ENCODE measurements at regions not wholly inside any gene's neighbourhood (a gene's known extent, or its start where the extent isn't known, plus 50 kb on each side); places are given as distances from the start of the nearest gene placed in this dataset.

- Histone ChIP-seq H3K27me3 (ENCODE audit: insufficient read depth, low read length) (peaks cover 21% of the 10 kb centered on the region; the same call in 1 of the 2 replicates), H3K36me3 (ENCODE audit: insufficient read depth, low read length) (no peaks in the 10 kb centered on the region), H3K4me1 (ENCODE audit: control insufficient read depth, insufficient read depth, low read length, unreplicated experiment) (no peaks in the 10 kb centered on the region), H3K27ac (ENCODE audit: low read depth, low read length) (no peak overlapping the region), H3K79me2 (ENCODE audit: control insufficient read depth, insufficient read depth, low read length, unreplicated experiment) (no peaks in the 10 kb centered on the region), H2AFZ (ENCODE audit: low read length, unreplicated experiment) (no peak overlapping the region), H3K4me3 (ENCODE audit: low read depth, low read length) (no peak overlapping the region)
Observed at GRCh38 chr14:104364830-104365229, 214.7 kb upstream of the C14orf180 start.

DNA sequence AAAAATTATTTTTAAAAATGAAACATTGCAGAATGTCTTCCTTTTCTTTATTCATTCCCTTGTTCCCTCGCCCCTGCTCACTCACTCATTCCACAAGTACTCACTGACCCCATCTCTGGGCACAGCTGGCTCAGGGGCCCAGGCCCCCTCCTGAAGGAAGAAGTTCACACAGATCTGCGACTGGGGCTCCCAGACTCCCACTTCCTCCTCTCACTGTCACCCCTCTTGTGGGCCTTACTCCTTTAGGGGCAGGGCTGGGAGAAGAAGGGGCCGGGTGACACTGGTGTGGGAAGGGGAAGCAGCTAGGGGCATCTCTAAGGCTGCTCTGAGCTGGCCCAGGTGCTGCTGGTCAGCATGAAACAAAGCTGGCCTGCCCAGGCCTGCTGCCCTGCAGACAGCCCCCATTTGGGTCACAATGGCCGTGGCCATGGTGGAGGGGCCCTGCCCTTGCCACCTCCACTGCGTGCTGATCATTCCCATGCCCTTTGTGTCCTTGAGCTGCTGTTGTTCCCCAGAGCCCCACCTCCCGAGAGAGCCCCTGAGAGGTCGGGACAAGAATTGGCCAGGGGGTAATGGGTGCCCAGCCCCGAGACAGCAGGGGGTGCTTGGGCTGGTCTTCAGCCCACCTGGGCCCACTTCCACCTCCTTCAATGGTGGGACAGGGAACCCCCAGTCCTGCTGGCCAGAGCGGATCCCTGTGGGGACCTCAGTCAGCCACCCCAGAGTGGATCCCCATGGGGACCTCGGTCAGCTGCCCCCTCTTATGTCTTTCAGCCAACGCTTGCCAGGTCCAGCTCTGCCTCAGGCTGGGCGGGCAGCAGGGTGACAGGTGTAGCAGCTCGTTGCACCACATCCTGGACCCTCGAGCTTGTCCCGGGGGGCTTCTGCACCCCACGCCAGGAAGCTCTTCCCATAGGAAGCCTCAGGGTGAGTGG, 212.4 kb upstream of the C14orf180 start:
- H3K36me3 ChIP-seq (ENCODE audit: insufficient read depth, low read length) = no peaks in the 10 kb centered on the region
- H3K4me1 ChIP-seq (ENCODE audit: control insufficient read depth, insufficient read depth, low read length, unreplicated experiment) = no peaks in the 10 kb centered on the region
- peaks cover 9% of the 10 kb centered on the region for H3K27me3 ChIP-seq (ENCODE audit: insufficient read depth, low read length)

DNA sequence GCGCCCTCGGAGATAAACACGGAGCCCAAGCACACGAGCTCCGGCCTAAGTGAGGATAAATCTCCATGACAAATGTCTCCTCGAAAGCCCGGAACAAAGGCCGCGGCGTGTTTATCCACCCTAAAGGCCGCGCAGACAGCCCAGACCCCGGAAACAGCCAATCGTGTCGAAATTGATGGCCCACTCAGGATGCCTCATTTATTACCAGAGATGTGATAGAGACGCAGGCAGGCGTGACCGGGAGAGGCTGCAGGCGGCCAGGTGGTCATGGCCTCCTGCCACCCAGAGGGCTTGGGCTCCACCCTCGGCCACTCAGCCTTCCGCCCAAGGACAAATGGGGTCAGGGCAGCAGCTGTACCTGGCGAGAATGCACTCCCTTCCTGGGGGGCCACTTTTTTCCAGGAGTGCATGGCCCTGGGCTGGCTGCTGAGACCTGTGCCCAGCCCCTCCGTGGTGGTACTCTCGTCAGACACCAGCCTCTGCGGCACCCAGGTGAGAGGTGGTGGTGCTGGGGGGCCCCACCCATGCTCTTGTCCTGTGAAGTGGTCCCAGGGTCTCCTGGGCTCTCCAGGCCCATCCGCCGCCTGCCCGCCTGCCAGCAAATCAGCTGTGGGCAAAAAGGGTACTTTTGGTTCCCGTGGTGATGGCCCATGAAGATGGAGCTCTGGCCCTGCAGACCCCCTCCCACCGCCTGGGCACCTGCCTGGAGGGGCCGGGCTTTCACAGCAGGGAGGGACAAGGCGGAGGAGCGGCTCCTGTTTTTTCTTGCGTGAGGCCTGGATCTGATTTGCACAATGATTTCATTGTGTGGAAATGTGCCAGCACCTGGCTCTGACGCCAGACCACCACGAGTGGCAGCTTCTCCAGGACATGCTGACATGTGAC, 211.5 kb upstream of the C14orf180 start:
- Histone ChIP-seq H3K4me3 (ENCODE audit: low read depth, low read length) (no peak overlapping the region), H3K36me3 (ENCODE audit: insufficient read depth, low read length) (no peaks in the 10 kb centered on the region), H2AFZ (ENCODE audit: low read length, unreplicated experiment) (no peak overlapping the region), H3K27ac (ENCODE audit: low read depth, low read length) (no peak overlapping the region), H3K27me3 (ENCODE audit: insufficient read depth, low read length) (peaks cover 9% of the 10 kb centered on the region), H3K79me2 (ENCODE audit: control insufficient read depth, insufficient read depth, low read length, unreplicated experiment) (no peaks in the 10 kb centered on the region), H3K4me1 (ENCODE audit: control insufficient read depth, insufficient read depth, low read length, unreplicated experiment) (no peaks in the 10 kb centered on the region)

More for the DNA sequence above, 212.4 kb upstream of the C14orf180 start:
- no peaks in the 10 kb centered on the region for H3K79me2 ChIP-seq (ENCODE audit: control insufficient read depth, insufficient read depth, low read length, unreplicated experiment)
- no peak overlapping the region for H2AFZ ChIP-seq (ENCODE audit: low read length, unreplicated experiment)
- H3K4me3 ChIP-seq (ENCODE audit: low read depth, low read length) = no peak overlapping the region
- no peak overlapping the region for H3K27ac ChIP-seq (ENCODE audit: low read depth, low read length)

- no peak overlapping the region for H3K4me3 ChIP-seq (ENCODE audit: low read depth, low read length)
- no peak overlapping the region for H3K27ac ChIP-seq (ENCODE audit: low read depth, low read length)
- H3K36me3 ChIP-seq (ENCODE audit: insufficient read depth, low read length) = no peaks in the 10 kb centered on the region
- no peaks in the 10 kb centered on the region for H3K4me1 ChIP-seq (ENCODE audit: control insufficient read depth, insufficient read depth, low read length, unreplicated experiment)
- no peak overlapping the region for H2AFZ ChIP-seq (ENCODE audit: low read length, unreplicated experiment)
- H3K79me2 ChIP-seq (ENCODE audit: control insufficient read depth, insufficient read depth, low read length, unreplicated experiment) = no peaks in the 10 kb centered on the region
- peaks cover 9% of the 10 kb centered on the region for H3K27me3 ChIP-seq (ENCODE audit: insufficient read depth, low read length)
Observed at GRCh38 chr14:104368751-104369100, 210.8 kb upstream of the C14orf180 start.

GRCh38 chr14:104369208-104369607, 210.4 kb upstream of the C14orf180 start:
- H2AFZ ChIP-seq (ENCODE audit: low read length, unreplicated experiment) = no peak overlapping the region
- no peaks in the 10 kb centered on the region for H3K4me1 ChIP-seq (ENCODE audit: control insufficient read depth, insufficient read depth, low read length, unreplicated experiment)
- peaks cover 9% of the 10 kb centered on the region for H3K27me3 ChIP-seq (ENCODE audit: insufficient read depth, low read length)
- H3K27ac ChIP-seq (ENCODE audit: low read depth, low read length) = no peak overlapping the region
- no peaks in the 10 kb centered on the region for H3K79me2 ChIP-seq (ENCODE audit: control insufficient read depth, insufficient read depth, low read length, unreplicated experiment)
- no peaks in the 10 kb centered on the region for H3K36me3 ChIP-seq (ENCODE audit: insufficient read depth, low read length)
- H3K4me3 ChIP-seq (ENCODE audit: low read depth, low read length) = no peak overlapping the region

DNA sequence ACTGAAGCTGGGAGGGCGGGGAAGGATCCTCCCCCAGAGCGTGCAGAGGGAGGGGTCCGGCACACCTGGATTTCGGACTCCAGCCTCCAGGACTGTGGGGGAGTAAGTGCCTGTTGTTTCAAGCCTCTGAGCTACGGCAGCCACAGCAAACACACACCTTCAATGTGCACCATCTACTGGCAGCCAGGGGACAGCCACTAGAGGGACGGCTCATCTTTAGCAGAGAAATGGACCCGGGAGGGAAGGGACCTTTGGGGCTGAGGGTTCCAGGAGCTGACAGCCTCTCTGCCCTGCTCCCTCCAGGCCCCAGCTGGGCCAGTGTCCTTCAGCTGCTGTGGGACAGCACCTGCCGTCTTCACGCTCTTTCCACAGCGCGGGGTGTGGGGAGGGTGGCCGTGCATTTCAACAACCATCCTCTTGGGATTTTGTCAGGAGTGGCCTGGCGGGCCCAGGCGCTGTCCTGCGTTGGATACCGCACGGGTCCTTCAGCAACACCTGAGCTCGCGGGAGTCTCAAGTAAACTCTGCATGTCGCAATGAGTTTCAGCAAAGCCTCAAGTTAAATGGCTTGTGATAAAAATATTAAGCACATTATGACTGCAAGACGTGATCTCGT, 209.2 kb upstream of the C14orf180 start:
- Histone ChIP-seq H3K36me3 (ENCODE audit: insufficient read depth, low read length) (no peaks in the 10 kb centered on the region), H3K27me3 (ENCODE audit: insufficient read depth, low read length) (peaks cover 6% of the 10 kb centered on the region), H3K4me3 (ENCODE audit: low read depth, low read length) (no peak overlapping the region), H2AFZ (ENCODE audit: low read length, unreplicated experiment) (no peak overlapping the region), H3K27ac (ENCODE audit: low read depth, low read length) (no peak overlapping the region), H3K79me2 (ENCODE audit: control insufficient read depth, insufficient read depth, low read length, unreplicated experiment) (no peaks in the 10 kb centered on the region), H3K4me1 (ENCODE audit: control insufficient read depth, insufficient read depth, low read length, unreplicated experiment) (no peaks in the 10 kb centered on the region)

DNA sequence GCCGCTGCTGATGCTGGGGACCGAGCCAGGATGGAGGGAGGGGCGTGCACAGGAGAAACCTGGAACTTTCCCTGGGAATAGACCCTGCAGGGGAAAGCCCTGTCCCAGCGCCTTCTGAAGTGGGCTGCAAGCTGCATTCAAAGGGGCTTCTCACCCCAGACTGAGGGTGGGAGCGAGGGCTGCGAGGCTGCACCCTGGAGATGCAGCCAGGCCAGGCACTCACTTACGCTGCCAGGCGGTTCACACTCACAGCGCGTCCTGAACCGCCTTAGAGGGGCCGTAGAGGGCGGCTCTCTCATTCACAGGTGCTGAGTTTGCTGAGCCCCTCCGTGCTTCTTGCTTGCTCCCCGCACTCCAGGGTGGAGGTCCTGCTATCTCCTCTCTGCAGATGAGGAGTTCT, 208.5 kb upstream of the C14orf180 start:
- no peaks in the 10 kb centered on the region for H3K79me2 ChIP-seq (ENCODE audit: control insufficient read depth, insufficient read depth, low read length, unreplicated experiment)
- no peak overlapping the region for H3K27ac ChIP-seq (ENCODE audit: low read depth, low read length)
- H3K27me3 ChIP-seq (ENCODE audit: insufficient read depth, low read length) = peaks cover 6% of the 10 kb centered on the region
- H3K4me1 ChIP-seq (ENCODE audit: control insufficient read depth, insufficient read depth, low read length, unreplicated experiment) = no peaks in the 10 kb centered on the region
- no peak overlapping the region for H3K4me3 ChIP-seq (ENCODE audit: low read depth, low read length)
- no peak overlapping the region for H2AFZ ChIP-seq (ENCODE audit: low read length, unreplicated experiment)
- H3K36me3 ChIP-seq (ENCODE audit: insufficient read depth, low read length) = no peaks in the 10 kb centered on the region

DNA sequence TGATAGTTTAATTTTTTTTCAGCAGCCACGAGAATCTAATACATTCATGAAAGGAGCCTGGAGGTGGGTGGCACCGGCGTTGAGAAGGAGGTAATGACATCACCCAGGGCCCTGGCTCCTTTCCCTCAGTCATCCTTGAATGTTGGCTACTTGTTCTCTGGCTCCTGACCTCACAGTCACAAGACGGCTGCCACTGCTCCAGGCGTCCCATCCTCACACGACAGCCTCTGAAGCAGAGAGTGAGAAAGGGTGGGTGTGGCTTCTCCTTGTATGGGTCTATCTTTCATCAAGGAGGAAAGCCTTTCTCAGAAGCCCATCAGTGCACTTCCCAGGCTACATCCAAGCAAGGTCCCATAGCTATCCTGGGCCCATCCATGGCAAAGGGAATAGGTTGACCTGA, 207.6 kb upstream of the C14orf180 start:
- no peak overlapping the region for H2AFZ ChIP-seq (ENCODE audit: low read length, unreplicated experiment)
- H3K27ac ChIP-seq (ENCODE audit: low read depth, low read length) = no peak overlapping the region
- no peak overlapping the region for H3K4me3 ChIP-seq (ENCODE audit: low read depth, low read length)
- H3K4me1 ChIP-seq (ENCODE audit: control insufficient read depth, insufficient read depth, low read length, unreplicated experiment) = no peaks in the 10 kb centered on the region
- H3K27me3 ChIP-seq (ENCODE audit: insufficient read depth, low read length) = peaks cover 6% of the 10 kb centered on the region
- H3K36me3 ChIP-seq (ENCODE audit: insufficient read depth, low read length) = no peaks in the 10 kb centered on the region
- no peaks in the 10 kb centered on the region for H3K79me2 ChIP-seq (ENCODE audit: control insufficient read depth, insufficient read depth, low read length, unreplicated experiment)

GRCh38 chr14:104372390-104373054, 207.0 kb upstream of the C14orf180 start:
- H3K79me2 ChIP-seq (ENCODE audit: control insufficient read depth, insufficient read depth, low read length, unreplicated experiment) = no peaks in the 10 kb centered on the region
- no peak overlapping the region for H3K27ac ChIP-seq (ENCODE audit: low read depth, low read length)
- H3K4me3 ChIP-seq (ENCODE audit: low read depth, low read length) = no peak overlapping the region
- H2AFZ ChIP-seq (ENCODE audit: low read length, unreplicated experiment) = no peak overlapping the region
- no peaks in the 10 kb centered on the region for H3K4me1 ChIP-seq (ENCODE audit: control insufficient read depth, insufficient read depth, low read length, unreplicated experiment)
- H3K36me3 ChIP-seq (ENCODE audit: insufficient read depth, low read length) = no peaks in the 10 kb centered on the region
- peaks cover 9% of the 10 kb centered on the region for H3K27me3 ChIP-seq (ENCODE audit: insufficient read depth, low read length)

All from ACC112 (cell line).